ENCODE measurements at regions not wholly inside any gene's neighbourhood (a gene's known extent, or its start where the extent isn't known, plus 50 kb on each side); places are given as distances from the start of the nearest gene placed in this dataset.

DNA sequence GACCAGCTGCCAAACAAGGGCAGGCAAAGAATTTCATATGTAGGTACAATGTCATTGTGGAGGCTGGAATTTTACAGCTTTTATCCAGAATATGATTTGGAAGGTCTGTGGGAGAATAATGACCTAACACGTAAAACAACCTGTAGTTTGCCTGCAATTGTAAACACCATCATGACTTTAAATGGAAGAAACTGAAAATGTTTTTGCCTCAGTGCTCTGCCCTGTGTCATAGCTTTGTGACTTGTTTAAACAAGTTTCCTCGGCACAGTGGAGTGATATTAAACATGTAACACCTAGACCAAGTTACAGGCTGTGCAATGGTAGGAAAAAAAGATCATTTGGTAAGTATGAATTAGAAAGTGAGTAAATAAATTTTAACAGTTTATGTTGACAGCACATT, 171.6 kb upstream of the MBNL1 start (continued):
- TF ChIP-seq RAD21 (IDR thresholded peaks at IDR 0.05) (no peak), SP1 (IDR thresholded peaks at IDR 0.05) (no peak), NR2F2 (IDR thresholded peaks at IDR 0.05) (no peak)
- TF ChIP-seq, protein P1, sequence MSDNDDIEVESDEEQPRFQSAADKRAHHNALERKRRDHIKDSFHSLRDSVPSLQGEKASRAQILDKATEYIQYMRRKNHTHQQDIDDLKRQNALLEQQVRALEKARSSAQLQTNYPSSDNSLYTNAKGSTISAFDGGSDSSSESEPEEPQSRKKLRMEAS (IDR thresholded peaks at IDR 0.05) = no peak

DNA sequence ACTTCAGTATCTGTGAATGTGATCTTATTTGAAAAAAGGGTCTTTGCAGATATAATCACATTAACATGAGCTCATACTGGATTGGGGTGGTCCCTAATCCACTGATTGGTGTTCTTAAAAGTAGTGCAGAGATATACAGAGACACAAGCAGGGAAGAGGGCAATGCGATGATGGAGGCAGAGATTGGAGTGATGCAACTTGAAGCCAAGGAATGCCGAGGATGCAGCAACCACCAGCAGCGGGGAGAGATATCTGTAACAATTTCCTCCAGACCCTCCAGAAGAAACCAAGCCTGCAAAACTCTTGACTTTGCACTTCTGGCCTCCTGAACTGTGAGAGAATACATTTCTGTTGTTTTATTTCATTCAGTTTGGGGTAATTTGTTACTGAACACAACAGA, 171.0 kb upstream of the MBNL1 start:
- DNase-seq (ENCODE audit: low spot score) = no peak
- Histone ChIP-seq H3K9me3 (ENCODE audit: control insufficient read depth in 4 of 4, low read length in 3 of 4) (no peaks in the 10 kb centered on the region), H3K36me3 (ENCODE audit: control insufficient read depth in 4 of 4, insufficient read depth in 3 of 4, low read depth in 1 of 4, low read length in 3 of 4) (no peaks in the 10 kb centered on the region), H3K9ac (ENCODE audit: low read depth in 1 of 2, low read length in 2 of 2) (no peak overlapping the region), H3K4me3 (ENCODE audit: low read depth in 1 of 3, low read length in 3 of 3) (no peak overlapping the region), H3K27ac (ENCODE audit: low read depth in 1 of 2, low read length in 2 of 2) (no peak overlapping the region), H3K4me1 (ENCODE audit: control insufficient read depth in 4 of 4, insufficient read depth in 4 of 4, low read length in 3 of 4) (no peaks in the 10 kb centered on the region), H3K27me3 (ENCODE audit: control insufficient read depth in 4 of 4, insufficient read depth in 4 of 4, low read length in 3 of 4) (peaks cover 0 to 2% (median 0%) of the 10 kb centered on the region in 4 donors)
- 70% methylated on average over 3 of the region's 3 CpGs for WGBS
- TF ChIP-seq, protein P2, sequence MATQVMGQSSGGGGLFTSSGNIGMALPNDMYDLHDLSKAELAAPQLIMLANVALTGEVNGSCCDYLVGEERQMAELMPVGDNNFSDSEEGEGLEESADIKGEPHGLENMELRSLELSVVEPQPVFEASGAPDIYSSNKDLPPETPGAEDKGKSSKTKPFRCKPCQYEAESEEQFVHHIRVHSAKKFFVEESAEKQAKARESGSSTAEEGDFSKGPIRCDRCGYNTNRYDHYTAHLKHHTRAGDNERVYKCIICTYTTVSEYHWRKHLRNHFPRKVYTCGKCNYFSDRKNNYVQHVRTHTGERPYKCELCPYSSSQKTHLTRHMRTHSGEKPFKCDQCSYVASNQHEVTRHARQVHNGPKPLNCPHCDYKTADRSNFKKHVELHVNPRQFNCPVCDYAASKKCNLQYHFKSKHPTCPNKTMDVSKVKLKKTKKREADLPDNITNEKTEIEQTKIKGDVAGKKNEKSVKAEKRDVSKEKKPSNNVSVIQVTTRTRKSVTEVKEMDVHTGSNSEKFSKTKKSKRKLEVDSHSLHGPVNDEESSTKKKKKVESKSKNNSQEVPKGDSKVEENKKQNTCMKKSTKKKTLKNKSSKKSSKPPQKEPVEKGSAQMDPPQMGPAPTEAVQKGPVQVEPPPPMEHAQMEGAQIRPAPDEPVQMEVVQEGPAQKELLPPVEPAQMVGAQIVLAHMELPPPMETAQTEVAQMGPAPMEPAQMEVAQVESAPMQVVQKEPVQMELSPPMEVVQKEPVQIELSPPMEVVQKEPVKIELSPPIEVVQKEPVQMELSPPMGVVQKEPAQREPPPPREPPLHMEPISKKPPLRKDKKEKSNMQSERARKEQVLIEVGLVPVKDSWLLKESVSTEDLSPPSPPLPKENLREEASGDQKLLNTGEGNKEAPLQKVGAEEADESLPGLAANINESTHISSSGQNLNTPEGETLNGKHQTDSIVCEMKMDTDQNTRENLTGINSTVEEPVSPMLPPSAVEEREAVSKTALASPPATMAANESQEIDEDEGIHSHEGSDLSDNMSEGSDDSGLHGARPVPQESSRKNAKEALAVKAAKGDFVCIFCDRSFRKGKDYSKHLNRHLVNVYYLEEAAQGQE (IDR thresholded peaks at IDR 0.05) = no peak
- TF ChIP-seq, protein P3, sequence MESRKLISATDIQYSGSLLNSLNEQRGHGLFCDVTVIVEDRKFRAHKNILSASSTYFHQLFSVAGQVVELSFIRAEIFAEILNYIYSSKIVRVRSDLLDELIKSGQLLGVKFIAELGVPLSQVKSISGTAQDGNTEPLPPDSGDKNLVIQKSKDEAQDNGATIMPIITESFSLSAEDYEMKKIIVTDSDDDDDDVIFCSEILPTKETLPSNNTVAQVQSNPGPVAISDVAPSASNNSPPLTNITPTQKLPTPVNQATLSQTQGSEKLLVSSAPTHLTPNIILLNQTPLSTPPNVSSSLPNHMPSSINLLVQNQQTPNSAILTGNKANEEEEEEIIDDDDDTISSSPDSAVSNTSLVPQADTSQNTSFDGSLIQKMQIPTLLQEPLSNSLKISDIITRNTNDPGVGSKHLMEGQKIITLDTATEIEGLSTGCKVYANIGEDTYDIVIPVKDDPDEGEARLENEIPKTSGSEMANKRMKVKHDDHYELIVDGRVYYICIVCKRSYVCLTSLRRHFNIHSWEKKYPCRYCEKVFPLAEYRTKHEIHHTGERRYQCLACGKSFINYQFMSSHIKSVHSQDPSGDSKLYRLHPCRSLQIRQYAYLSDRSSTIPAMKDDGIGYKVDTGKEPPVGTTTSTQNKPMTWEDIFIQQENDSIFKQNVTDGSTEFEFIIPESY (IDR thresholded peaks at IDR 0.05) = no peak
- TF ChIP-seq GABPA (IDR thresholded peaks at IDR 0.05 in 1 of 2, conservative IDR thresholded peaks at IDR 0.05 in 1 of 2) (no peak), YY1 (IDR thresholded peaks at IDR 0.05) (no peak)
- TF ChIP-seq, protein P4, sequence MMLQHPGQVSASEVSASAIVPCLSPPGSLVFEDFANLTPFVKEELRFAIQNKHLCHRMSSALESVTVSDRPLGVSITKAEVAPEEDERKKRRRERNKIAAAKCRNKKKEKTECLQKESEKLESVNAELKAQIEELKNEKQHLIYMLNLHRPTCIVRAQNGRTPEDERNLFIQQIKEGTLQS (IDR thresholded peaks at IDR 0.05) = no peak

DNA sequence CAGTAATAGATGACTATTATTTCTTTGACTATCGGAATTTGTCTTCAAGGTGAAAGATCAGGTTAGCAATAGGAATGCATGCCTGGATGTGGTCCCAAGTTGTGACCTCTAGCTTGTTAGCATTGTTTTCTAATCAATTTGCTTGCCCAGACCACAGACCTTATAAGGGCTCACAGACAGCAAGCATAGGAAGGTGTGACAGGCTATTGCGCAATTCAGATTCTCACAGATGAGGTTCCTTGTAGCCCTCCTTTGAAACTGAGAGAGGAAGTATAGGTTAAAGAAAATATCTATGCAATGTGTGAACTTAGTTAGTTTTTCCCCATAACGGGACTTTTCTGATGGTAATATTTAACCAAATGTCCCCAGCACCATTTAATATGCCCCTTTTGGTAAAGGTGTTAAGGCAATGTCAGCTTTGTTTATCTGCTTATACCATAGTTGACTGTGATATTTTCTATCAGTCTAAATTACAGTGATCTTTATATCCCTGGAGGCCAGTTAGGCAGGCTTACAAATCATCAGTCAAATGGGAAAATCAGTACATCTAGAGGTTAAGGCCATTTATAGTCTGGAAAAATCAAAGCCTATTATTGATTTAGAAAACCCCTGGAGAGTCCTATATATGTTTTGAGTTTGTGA, 168.1 kb upstream of the MBNL1 start:
- Histone ChIP-seq H3K27ac (ENCODE audit: low read depth in 1 of 2, low read length in 2 of 2) (no peak overlapping the region), H3K9ac (ENCODE audit: low read depth in 1 of 2, low read length in 2 of 2) (no peak overlapping the region), H3K36me3 (ENCODE audit: control insufficient read depth in 4 of 4, insufficient read depth in 3 of 4, low read depth in 1 of 4, low read length in 3 of 4) (no peaks in the 10 kb centered on the region), H3K4me1 (ENCODE audit: control insufficient read depth in 4 of 4, insufficient read depth in 4 of 4, low read length in 3 of 4) (no peaks in the 10 kb centered on the region), H3K4me3 (ENCODE audit: low read depth in 1 of 3, low read length in 3 of 3) (no peak overlapping the region), H3K27me3 (ENCODE audit: control insufficient read depth in 4 of 4, insufficient read depth in 4 of 4, low read length in 3 of 4) (peaks cover 0 to 2% (median 0%) of the 10 kb centered on the region in 4 donors), H3K9me3 (ENCODE audit: control insufficient read depth in 4 of 4, low read length in 3 of 4) (no peaks in the 10 kb centered on the region)
- TF ChIP-seq, protein P1 (IDR thresholded peaks at IDR 0.05) = no peak
- TF ChIP-seq JUND (IDR thresholded peaks at IDR 0.05) (no peak), RAD21 (IDR thresholded peaks at IDR 0.05) (no peak), YY1 (IDR thresholded peaks at IDR 0.05) (no peak), SP1 (IDR thresholded peaks at IDR 0.05) (no peak), HNF4G (IDR thresholded peaks at IDR 0.05) (no peak), FOXA2 (IDR thresholded peaks at IDR 0.05) (no peak), GABPA (IDR thresholded peaks at IDR 0.05 in 1 of 2, conservative IDR thresholded peaks at IDR 0.05 in 1 of 2) (no peak), FOXA1 (IDR thresholded peaks at IDR 0.05) (no peak)
- TF ChIP-seq, protein P5, sequence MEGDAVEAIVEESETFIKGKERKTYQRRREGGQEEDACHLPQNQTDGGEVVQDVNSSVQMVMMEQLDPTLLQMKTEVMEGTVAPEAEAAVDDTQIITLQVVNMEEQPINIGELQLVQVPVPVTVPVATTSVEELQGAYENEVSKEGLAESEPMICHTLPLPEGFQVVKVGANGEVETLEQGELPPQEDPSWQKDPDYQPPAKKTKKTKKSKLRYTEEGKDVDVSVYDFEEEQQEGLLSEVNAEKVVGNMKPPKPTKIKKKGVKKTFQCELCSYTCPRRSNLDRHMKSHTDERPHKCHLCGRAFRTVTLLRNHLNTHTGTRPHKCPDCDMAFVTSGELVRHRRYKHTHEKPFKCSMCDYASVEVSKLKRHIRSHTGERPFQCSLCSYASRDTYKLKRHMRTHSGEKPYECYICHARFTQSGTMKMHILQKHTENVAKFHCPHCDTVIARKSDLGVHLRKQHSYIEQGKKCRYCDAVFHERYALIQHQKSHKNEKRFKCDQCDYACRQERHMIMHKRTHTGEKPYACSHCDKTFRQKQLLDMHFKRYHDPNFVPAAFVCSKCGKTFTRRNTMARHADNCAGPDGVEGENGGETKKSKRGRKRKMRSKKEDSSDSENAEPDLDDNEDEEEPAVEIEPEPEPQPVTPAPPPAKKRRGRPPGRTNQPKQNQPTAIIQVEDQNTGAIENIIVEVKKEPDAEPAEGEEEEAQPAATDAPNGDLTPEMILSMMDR (IDR thresholded peaks at IDR 0.05; ENCODE audit: low read depth, low read length, missing input control) = no peak
- TF ChIP-seq, protein P2 (IDR thresholded peaks at IDR 0.05) = no peak
- TF ChIP-seq, protein P4 (IDR thresholded peaks at IDR 0.05) = no peak
- WGBS = 67% methylated on average over 3 of the region's 3 CpGs
- no peak for DNase-seq (ENCODE audit: low spot score)
